Astrocyte of the cerebellum (primary cell): ENCODE measurements at regions not wholly inside any gene's neighbourhood (a gene's known extent, or its start where the extent isn't known, plus 50 kb on each side); places are given as distances from the start of the nearest gene placed in this dataset.

Experiments used
- DNase-seq: peaks from one replicate; pipeline ENCODE4 v3.0.0-alpha.2; 2011; ENCODE audit warnings: low read depth
- H3K4me3 ChIP-seq: 2 replicates; pipeline ENCODE4 v1.5.1; 2011; ENCODE audit warnings: mild to moderate bottlenecking, low read depth, low read length, moderate library complexity
- in situ Hi-C: cut with HindIII; loops from 2 replicates; pipeline ENCODE4 v1.10.0; 2017; ENCODE audit warnings: low sequenced_read_pairs
- TF ChIP-seq, protein P1 (sequence below): IDR thresholded peaks from 2 replicates; pipeline ENCODE4 v1.5.1; 2012; ENCODE audit warnings: low read length, low read depth, moderate library complexity, mild to moderate bottlenecking; ENCODE audit errors: missing control alignments

GRCh38 chr12:127678945-127679344 is 588.0 kb upstream of the TMEM132C start:
- no peak overlapping the region for H3K4me3 ChIP-seq
- TF ChIP-seq, protein P1, sequence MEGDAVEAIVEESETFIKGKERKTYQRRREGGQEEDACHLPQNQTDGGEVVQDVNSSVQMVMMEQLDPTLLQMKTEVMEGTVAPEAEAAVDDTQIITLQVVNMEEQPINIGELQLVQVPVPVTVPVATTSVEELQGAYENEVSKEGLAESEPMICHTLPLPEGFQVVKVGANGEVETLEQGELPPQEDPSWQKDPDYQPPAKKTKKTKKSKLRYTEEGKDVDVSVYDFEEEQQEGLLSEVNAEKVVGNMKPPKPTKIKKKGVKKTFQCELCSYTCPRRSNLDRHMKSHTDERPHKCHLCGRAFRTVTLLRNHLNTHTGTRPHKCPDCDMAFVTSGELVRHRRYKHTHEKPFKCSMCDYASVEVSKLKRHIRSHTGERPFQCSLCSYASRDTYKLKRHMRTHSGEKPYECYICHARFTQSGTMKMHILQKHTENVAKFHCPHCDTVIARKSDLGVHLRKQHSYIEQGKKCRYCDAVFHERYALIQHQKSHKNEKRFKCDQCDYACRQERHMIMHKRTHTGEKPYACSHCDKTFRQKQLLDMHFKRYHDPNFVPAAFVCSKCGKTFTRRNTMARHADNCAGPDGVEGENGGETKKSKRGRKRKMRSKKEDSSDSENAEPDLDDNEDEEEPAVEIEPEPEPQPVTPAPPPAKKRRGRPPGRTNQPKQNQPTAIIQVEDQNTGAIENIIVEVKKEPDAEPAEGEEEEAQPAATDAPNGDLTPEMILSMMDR, result no peak
- in situ Hi-C loops, result no loop called here
- DNase-seq, result no peak

- H3K4me3 ChIP-seq, result no peak overlapping the region
- TF ChIP-seq, protein P1, result no peak
- no peak for DNase-seq
- in situ Hi-C loops, result no loop called here
Observed at GRCh38 chr12:127680516-127680915, 586.5 kb upstream of the TMEM132C start.

GRCh38 chr12:127681151-127681754 is 585.7 kb upstream of the TMEM132C start:
- TF ChIP-seq, protein P1, result no peak
- in situ Hi-C loops, result no loop called here
- DNase-seq, result no peak
- no peak overlapping the region for H3K4me3 ChIP-seq

DNA sequence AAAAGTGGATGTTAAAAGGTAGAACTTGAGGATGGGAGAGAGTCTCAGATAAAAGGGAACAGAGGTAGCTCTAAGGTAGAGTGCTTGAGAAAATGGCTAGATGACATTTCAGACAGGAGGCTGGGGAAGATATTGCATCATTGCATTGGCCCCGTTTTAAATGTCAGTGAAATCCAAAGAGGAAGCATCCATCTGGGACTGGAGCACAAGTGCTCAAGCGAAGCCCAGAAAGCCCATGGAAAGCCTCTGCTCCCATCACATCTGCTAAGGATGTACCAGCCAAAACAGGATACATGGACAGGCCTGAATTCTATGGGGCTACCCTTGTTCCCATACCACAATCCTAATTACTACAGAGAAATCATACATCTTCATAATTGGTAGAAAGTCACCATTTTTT is 581.5 kb upstream of the TMEM132C start:
- H3K4me3 ChIP-seq, result no peak overlapping the region
- TF ChIP-seq, protein P1, result no peak
- in situ Hi-C loops, result no loop called here

DNA sequence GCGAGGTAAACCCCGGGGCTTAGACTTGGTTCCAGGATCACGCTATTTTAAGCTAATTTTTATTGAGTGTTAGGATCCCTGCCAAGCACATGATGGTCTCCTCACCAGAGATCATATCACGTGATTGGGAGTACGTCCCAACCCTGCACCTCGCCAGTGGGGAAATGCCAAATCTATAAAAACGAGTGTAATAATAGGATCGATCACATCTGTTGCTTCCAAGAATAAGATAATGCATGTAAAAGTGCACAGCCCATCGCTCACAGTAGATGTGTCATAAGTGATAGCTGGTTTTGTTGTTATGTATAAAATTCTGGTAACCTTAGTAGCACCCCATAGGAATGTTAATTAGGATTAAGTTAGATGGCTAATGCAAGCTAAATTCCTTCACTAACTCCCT is 581.0 kb upstream of the TMEM132C start:
- no peak for DNase-seq
- in situ Hi-C loops, result no loop called here
- TF ChIP-seq, protein P1, result no peak
- H3K4me3 ChIP-seq, result no peak overlapping the region

More for the DNA sequence above, 581.5 kb upstream of the TMEM132C start:
- DNase-seq, result no peak

- TF ChIP-seq, protein P1, result no peak
- in situ Hi-C loops, result no loop called here
- no peak overlapping the region for H3K4me3 ChIP-seq
- no peak for DNase-seq
Observed at GRCh38 chr12:127687181-127687580, 579.8 kb upstream of the TMEM132C start.
